NCI-H748 treated with DMSO at 0.1 percent for 48 hours (cell line): ENCODE measurements at regions not wholly inside any gene's neighbourhood (a gene's known extent, or its start where the extent isn't known, plus 50 kb on each side); places are given as distances from the start of the nearest gene placed in this dataset.

ENCODE experiments used
- DNase-seq: peaks from one replicate; lab custom pipeline; 2025; lab: John Stamatoyannopoulos, UW

DNA sequence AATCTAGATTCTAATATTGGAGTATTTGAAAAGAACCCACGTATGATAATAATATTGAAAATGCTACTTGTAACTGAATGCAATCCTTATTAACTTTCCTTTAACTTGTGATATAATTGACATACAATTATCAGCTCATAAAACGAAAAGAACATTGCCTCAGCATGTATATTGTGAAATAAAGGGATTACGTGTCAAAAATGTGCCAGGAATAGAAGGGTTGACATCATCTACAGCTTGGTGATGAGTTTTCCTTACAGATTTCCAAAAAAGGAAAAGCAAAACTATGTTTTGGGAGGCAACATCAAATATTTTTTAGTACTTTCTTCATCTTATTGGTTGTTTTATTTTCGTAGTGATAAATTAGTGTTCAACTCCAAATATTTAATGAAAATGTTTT lies 266.0 kb upstream of the PTGER4 start:
- DNase-seq, result no peak

- no peak for DNase-seq
Measured at GRCh38 chr5:40412771-40413170, 266.9 kb upstream of the PTGER4 start.

DNA sequence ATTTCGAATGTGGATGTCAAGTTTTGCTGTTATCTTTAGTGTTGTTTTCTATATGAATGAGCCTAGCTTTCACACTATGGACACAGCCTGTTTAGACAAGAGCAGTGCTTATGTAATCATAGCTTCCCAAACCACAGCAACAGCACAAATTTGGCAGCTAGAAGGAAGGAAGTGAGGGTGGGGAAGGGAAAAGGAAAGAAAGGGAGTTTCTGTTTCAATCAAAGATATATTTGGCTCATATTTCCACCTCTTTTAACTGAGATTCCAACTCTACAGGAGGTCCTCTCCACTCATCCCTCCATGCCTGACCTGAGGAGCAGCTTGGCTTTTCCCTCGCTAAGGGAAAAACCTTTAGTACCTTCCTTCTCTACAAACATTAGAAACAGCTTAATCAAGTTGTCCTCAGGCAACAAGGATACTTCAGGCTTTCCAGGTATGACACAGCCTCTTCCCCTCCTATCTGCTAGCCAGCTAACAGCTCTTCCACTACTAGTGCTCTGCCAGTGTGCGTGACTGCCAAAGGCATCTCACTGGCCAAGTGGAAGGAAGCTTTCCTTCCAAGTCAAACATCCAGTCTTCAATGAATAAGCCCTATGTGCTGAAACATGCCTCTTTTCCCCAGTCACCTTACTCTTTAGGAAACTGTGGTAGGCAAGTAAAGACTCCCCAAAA lies 268.6 kb upstream of the PTGER4 start:
- no peak for DNase-seq

DNA sequence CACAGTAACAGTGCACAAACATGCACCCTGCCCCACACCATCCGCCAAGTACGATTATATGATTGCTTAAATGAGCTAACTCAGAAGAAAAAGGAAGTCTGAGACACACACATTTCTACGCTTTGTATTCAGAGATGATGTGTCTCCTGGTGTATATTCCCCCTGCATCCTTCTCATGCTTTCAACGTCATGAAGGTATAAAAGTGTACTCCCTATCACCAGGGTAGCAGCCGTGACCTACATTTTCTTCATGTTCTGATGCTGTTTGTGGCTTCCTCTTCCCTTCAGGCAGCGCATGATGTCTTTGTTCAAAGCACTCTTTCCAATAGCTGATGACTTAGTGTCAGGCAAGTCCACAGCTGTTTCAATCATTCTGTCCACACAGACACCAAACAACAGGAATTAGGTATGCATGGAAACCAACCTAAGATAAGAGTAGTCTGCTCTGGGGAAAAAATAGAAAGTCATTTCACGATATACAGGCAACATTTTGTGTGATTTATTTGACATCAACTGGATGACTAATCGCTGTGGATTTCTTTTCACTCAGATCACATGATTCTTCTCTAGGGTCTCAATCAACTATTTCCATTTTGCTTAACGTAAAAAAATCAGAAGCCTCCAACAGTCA lies 269.4 kb upstream of the PTGER4 start:
- DNase-seq, result no peak

GRCh38 chr5:40409601-40410000 lies 270.1 kb upstream of the PTGER4 start:
- DNase-seq, result no peak

DNA sequence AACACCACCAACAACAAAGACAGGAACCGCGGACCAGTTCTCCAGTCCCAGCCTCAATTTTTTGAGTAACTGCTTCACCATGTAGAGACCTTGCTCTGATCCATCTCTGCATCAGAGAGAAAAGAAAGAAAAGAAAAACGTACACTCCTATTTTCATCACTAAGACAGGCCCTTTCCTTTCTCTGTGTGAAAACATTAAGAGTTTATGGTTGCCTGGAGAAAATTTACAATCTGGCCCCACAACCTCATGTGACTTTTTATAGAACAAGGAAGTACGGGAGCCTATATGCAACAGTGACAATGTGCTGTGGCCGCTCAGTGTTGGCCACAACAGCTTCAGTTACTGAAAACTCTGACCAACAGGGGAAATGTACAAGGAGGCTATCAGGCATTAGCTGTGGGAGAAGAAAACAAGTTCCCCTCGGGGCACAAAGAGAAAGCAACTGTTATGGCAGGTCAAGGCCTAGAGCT lies 272.9 kb upstream of the PTGER4 start:
- no peak for DNase-seq

DNA sequence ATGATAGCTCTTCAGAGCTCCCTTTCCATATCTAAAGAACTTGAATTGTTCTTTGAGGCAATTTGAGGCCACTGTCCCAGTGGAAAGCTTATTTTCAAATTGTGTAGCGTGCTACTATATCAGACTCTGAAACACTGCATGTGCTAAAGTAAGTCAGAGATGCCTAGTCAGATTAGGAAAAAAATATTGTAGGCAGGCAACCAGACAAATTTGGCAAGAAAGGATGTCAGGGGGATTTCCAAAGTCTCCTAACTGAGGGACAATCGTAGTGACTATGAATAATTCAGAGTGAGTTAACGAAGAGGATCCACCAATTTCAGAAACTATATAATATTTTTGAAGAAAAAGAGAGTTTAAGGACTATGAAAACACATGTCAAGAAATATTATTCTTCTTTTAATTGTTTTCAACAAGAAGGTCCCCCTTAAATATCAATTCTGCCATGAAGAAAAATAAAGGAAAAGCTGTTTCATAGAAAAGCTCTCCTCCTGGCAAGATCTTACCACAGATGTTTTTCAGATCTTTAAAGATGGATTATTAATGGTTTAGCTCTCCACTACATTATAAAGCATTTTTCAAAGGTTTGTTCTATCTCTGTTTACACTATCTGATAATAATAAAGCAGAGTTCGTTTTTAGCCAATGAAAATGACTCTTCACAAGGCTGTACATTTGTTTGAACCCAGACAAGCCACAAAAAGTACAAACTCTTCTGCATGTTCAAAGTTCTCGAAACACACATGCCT lies 273.5 kb upstream of the PTGER4 start:
- no peak for DNase-seq

DNA sequence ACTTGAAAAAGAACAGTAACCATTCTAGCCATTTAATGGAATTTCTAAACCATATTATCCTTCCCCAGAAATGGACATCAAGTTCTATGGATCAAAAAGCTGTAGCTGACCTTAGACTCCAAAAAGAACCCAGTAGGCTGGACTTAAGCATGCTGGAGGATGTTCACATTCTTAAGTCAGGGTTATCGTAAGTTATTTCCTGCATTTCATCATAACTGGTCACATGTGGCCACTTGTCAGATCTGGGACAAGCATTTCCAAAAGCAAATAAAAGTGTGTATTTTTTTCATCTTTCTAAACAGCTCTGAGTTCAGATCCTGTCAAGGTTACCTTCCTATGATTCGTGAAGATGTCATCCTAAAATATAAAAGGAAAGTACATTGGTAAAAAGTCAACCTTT lies 274.5 kb upstream of the PTGER4 start:
- DNase-seq, result no peak

DNA sequence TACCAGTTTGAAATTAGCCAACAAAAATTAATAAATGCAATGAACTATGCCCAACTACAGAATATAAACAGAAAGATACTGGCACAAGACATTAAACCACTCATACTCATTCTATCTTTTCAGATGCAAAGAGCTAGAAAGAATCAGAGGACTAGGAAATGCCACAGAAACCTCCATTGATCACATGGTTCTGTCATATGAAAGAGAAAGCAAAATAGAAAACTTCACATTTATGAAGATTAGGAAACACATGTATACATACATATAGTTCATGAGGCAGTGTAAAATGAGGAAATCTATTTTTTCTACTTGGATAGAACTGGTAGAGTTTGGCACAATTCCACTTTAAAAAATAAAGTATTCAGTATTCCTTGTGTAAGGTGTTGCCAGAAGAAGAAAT lies 275.1 kb upstream of the PTGER4 start:
- no peak for DNase-seq

- DNase-seq, result no peak
Measured at GRCh38 chr5:40402007-40402364, 277.7 kb upstream of the PTGER4 start.

DNA sequence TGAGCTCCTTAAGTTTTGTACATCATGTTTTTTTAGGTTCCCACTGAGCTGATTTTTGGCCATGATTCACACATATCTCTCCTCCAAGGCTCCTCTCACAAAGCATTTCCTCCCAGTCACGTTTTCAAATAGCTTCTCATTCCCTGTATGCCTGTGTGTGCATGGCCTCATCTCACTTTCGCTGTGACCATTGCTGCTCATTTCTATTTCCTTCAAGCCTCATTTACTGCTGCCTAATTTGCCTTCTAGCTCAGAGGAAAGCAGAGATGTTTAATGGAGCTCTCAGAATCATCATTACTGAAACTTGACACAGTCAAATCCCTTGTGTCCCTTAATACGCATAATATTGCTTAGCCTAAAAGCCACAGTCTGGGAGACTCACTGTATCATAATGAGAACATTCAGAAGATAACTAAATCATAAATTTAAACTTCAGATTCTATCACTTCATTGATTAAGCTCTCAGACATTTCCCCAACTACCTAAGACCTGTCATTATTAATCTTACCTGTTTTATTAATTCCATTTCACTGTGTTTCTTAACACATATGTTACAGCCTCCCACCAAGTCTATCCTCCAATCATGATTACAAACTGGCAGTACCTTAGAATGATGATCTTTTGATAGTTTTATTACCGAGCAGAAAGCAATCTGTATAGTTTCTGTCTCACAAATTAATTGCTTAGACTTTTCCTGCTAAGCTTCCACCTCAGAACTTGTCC lies 278.3 kb upstream of the PTGER4 start:
- no peak for DNase-seq

- DNase-seq, result no peak
Measured at GRCh38 chr5:40400245-40400644, 279.5 kb upstream of the PTGER4 start.

GRCh38 chr5:40399349-40399748 lies 280.4 kb upstream of the PTGER4 start:
- no peak for DNase-seq

GRCh38 chr5:40397976-40398375 lies 281.7 kb upstream of the PTGER4 start:
- DNase-seq, result no peak

DNA sequence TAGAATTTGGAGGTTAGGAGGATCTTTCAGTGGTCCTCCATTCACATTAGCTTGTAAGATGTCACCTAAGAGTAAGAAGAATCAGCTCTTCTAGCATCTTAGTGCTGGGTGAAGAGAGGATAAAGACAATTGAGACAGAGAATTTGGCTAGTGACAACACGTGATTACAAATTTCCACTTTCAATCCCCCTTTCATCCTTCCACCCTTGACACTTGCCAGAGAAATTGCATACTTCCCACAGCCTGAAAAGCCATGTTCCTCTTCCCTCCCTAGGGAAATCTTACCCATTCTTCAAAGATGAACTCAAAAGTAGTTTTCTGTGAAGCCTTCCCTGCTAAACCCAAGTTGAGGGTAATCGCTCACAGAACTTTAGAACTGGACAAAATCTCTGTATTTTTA lies 282.6 kb upstream of the PTGER4 start:
- DNase-seq, result no peak

GRCh38 chr5:40396317-40396716 lies 283.4 kb upstream of the PTGER4 start:
- DNase-seq, result no peak

- no peak for DNase-seq
Measured at GRCh38 chr5:40395251-40395650, 284.5 kb upstream of the PTGER4 start.

DNA sequence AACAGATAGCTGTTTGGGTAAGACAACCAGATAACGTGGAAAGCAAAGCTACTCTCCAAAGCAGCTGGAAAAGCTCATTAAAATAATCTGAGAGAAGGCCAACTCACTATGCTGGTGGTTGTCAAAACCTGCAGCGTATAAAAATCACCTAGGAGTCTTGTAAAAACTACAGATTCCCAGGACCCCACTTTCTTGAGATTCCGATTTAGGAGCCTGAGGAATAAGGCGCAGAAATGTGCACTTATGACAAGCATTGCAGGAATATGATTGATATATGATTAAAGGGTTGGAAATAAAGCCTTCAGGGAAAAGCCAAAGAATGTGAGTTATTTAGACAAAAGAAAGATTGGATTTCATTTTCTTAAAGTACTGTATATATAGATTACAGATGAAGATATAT lies 285.0 kb upstream of the PTGER4 start:
- DNase-seq, result no peak

DNA sequence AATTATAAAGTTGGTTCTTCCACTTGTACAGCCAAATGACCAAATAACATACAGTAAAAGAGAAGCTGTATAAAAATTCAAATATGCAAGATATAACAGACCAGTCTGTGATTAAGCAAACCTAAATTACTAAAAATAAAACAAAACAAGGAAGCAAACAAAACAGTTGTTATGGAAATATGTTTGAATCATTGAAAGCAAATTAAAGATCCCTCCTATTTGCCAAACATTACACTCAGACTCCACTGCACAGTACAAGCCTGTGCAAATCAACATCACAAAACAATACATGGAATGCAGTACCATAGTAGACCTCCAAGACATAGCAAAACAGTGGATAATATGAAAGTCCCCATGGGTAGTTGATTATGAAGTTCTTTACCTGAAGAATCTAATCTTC lies 288.1 kb upstream of the PTGER4 start:
- no peak for DNase-seq

DNA sequence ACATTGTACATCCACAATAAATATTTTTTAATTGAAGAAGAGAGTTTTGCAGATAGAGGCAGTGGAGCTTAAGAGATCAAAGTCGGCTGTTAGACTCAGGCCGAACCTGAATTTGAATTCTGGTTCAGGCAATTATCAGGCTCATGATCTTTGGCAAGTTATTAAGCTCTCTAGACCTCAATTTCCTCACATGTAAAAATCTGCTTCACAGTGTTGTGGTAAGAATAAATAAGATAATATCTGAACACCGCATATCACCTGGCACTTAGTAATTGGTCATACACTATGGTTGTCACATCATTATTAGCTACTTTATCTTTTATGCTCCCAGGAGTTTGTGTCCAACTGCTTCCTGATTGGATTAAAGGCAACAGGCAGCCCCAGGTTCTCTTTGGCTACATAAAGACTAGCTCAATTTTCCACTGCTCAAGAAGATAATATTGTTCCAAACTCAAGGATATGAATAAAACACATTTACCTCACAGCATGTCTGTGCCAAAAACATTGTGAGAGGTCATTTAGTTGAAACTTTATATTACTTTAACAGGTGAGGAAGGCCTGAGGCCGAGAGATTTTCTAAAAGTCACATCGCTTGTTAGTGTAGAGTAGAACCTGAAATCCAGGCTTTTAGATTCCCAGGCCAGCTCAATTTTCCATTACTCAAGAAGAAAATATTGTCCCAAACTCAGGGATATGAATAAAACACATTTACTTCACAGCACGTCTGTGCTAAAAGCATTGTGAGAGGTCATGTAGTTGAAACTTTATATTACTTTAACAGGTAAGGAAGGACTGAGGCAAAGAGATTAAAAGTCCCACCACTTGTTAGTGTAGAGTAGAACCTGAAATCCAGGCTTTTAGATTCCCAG lies 289.2 kb upstream of the PTGER4 start:
- DNase-seq, result no peak

- no peak for DNase-seq
Measured at GRCh38 chr5:40389591-40389990, 290.1 kb upstream of the PTGER4 start.

DNA sequence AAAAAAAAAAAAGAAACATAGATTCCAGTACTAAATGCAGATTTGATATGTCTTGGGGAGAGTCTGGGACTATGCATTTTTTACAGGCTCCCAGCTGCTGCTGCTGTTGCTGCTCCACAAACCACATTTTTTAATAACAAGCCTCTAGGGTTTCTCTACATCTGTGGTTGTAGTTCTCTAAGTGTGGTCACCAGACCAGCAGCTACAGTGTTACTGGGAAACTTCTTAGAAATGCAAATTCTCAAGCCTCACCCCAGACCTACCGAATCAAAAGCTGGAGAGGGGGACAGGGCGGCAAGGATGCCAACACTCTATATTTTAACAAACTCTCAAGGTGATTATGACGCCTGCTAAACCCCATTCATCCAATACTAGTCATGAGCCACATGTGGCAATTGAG lies 293.4 kb upstream of the PTGER4 start:
- DNase-seq, result no peak
